GM06990 (cell line): ENCODE measurements at regions not wholly inside any gene's neighbourhood (a gene's known extent, or its start where the extent isn't known, plus 50 kb on each side); places are given as distances from the start of the nearest gene placed in this dataset.

ENCODE experiments used
- DNase-seq: peaks from one replicate; pipeline ENCODE4 v3.0.0-alpha.2; 2011; ENCODE audit not compliant: insufficient read length; ENCODE audit errors: extremely low read depth
- H3K27me3 ChIP-seq: replicated peaks from 2 replicates; pipeline ENCODE4 v1.6.0; 2011; ENCODE audit warnings: low read length; ENCODE audit not compliant: control insufficient read depth, insufficient read depth
- H3K36me3 ChIP-seq: 2 replicates; pipeline ENCODE4 v1.5.1; 2011; ENCODE audit warnings: low read length; ENCODE audit not compliant: control insufficient read depth, insufficient read depth
- H3K4me3 ChIP-seq: replicated peaks from 2 replicates; pipeline ENCODE4 v1.5.1; 2011; ENCODE audit warnings: low read depth, mild to moderate bottlenecking, control low read depth, low read length
- TF ChIP-seq, protein P1 (sequence below): IDR thresholded peaks from 2 replicates; pipeline ENCODE4 v1.5.1; 2011; ENCODE audit warnings: low read length, control low read depth, mild to moderate bottlenecking, inconsistent platforms; ENCODE audit not compliant: insufficient read depth, poor library complexity, severe bottlenecking

DNA sequence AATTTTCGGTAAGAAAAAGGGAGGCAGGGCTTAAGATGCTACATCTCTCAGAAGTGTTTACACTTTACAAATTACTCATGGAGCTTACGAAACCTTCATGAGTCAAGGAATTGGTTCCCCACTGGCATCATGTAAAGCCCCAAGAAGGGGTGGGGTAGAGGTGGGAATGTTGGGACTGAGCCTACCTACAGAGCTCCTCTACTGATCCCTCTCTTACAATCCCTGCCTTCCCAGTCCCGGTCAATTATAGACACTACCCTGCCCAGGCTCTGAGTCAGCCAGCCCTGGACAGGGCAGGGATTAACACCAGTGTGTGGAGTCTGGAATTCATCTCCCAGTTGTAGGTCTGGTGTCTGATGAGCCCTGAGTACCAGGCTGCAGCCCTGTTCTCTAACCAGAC lies 248.9 kb downstream of the PAX3 start:
- TF ChIP-seq, protein P1, sequence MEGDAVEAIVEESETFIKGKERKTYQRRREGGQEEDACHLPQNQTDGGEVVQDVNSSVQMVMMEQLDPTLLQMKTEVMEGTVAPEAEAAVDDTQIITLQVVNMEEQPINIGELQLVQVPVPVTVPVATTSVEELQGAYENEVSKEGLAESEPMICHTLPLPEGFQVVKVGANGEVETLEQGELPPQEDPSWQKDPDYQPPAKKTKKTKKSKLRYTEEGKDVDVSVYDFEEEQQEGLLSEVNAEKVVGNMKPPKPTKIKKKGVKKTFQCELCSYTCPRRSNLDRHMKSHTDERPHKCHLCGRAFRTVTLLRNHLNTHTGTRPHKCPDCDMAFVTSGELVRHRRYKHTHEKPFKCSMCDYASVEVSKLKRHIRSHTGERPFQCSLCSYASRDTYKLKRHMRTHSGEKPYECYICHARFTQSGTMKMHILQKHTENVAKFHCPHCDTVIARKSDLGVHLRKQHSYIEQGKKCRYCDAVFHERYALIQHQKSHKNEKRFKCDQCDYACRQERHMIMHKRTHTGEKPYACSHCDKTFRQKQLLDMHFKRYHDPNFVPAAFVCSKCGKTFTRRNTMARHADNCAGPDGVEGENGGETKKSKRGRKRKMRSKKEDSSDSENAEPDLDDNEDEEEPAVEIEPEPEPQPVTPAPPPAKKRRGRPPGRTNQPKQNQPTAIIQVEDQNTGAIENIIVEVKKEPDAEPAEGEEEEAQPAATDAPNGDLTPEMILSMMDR, result no peak
- Histone ChIP-seq H3K27me3 (no peaks in the 10 kb centered on the region; the same call in none of the 2 replicates), H3K36me3 (no peaks in the 10 kb centered on the region), H3K4me3 (no peak overlapping the region)
- no peak for DNase-seq

DNA sequence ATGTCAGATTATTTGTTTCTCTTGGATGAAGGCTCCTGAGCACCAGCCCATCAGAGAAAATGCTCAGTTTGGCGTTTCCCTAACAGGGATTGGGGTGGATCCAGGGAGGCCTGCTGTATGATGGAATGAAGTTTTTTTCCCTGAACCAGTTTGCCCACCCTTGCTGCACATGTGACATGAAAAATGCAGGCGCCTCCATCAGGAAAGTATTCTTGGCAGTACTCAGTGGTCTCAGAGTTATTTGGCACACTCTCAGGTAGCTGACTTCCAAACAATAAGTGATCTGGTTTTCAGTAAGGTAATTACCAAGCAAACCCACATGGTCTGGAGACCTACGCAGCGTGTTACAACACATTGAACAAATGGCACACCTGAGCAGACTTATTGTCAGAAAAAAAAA lies 254.9 kb downstream of the PAX3 start:
- TF ChIP-seq, protein P1, result no peak
- no peak for DNase-seq
- no peaks in the 10 kb centered on the region for H3K36me3 ChIP-seq
- H3K27me3 ChIP-seq, result no peaks in the 10 kb centered on the region
- H3K4me3 ChIP-seq, result no peak overlapping the region

DNA sequence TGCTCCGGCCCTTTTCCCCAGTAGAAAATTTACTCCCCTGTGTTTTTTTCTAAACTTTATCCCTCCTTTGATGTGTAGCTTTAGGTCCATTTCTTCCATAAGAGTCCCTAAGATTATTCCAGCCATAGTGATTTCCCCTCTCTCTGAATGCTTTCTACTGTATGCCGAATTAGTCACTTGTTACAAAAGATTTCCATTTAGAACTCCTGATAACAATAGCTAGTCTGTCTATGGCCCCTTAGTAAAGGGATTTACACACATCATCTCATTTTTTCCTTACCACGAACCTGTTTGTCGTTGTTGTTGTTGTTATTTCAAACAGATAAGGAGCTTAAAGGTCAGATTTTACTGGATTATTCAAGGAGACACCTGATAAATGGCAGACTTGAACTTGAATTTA lies 256.1 kb downstream of the PAX3 start:
- Histone ChIP-seq H3K36me3 (no peaks in the 10 kb centered on the region), H3K27me3 (no peaks in the 10 kb centered on the region), H3K4me3 (no peak overlapping the region)
- TF ChIP-seq, protein P1, result no peak
- no peak for DNase-seq

DNA sequence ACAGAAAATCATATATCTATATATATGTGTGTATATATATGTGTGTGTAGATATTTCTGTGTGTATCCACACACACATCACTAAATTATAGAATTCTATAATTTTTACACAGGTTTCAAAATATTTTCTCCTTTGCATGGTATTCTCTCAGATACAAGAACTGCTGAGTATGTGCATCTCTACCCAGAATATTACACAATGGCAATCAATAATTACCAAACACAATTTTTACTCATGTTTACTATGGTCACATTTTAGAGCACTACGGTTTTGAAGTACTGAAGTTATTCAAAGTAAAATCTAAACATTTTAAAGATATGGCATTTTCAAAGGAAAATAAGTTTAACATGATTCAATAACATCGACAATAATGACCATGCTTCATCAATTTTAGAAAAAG lies 258.5 kb downstream of the PAX3 start:
- TF ChIP-seq, protein P1, result no peak
- no peak for DNase-seq
- no peaks in the 10 kb centered on the region for H3K36me3 ChIP-seq
- no peaks in the 10 kb centered on the region; the same call in 1 of the 2 replicates for H3K27me3 ChIP-seq
- H3K4me3 ChIP-seq, result no peak overlapping the region

DNA sequence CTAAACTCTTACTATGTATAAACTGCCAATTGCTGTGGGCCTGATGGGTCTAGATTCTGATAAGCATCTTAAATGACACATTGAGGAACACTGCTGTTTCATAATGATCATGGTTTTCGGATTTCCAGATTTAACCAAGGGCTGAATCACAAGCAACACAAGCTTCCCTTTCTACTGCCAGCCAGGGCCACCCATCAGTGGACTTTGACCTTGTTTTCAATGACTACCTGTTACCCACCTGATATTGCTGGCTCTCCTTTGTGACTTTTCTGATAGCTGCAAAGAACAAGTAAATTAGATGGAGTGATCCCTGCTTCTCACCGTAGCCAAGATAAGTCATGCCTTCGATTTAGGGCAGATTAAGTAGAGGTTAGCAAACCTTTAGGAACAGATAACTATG lies 259.0 kb downstream of the PAX3 start:
- TF ChIP-seq, protein P1, result no peak

More for the DNA sequence above, 259.0 kb downstream of the PAX3 start:
- no peak overlapping the region for H3K4me3 ChIP-seq
- no peaks in the 10 kb centered on the region for H3K36me3 ChIP-seq
- DNase-seq, result no peak
- no peaks in the 10 kb centered on the region; the same call in 1 of the 2 replicates for H3K27me3 ChIP-seq
